Esophagus squamous epithelium (tissue), 5 donors: ENCODE measurements at regions not wholly inside any gene's neighbourhood (a gene's known extent, or its start where the extent isn't known, plus 50 kb on each side); places are given as distances from the start of the nearest gene placed in this dataset.
A peak's percentile ranks its signal among the peaks of the same experiment; 100 is the strongest.

Experiments used
- DNase-seq: peaks from one replicate; lab custom pipeline; 2025; lab: John Stamatoyannopoulos, UW
- H3K27ac ChIP-seq, 4 donors: fragments of 200-600 bp; sonication (generic); one replicate each; pipeline ENCODE4 v1.5.1; 2016 to 2019; ENCODE audit warnings: mild to moderate bottlenecking in 1 of 4
- H3K27me3 ChIP-seq, 4 donors: fragments of 200-600 bp; sonication (generic); 1 replicate in 3 of 4; 2 replicates in 1 of 4; pipeline versions ENCODE4 v1.5.1 to v1.6.0; 2017 to 2021; ENCODE audit warnings: antibody characterized with exemption in 1 of 4
- H3K36me3 ChIP-seq, 3 donors: fragments of 200-600 bp; sonication (generic); one replicate each; pipeline ENCODE4 v1.5.1; 2016 to 2019
- H3K4me1 ChIP-seq, 3 donors: fragments of 200-600 bp; sonication (generic); one replicate each; pipeline ENCODE4 v1.5.1; 2017 to 2019
- H3K4me3 ChIP-seq, 4 donors: fragments of 200-600 bp; sonication (generic); 1 replicate in 3 of 4; 2 replicates in 1 of 4; pipeline ENCODE4 v1.5.1; 2016 to 2019; ENCODE audit warnings: mild to moderate bottlenecking in 2 of 4, moderate library complexity in 1 of 4
- H3K9me3 ChIP-seq, 3 donors: fragments of 200-600 bp; sonication (generic); one replicate each; pipeline ENCODE4 v1.5.1; 2016 to 2019
- CTCF ChIP-seq, 6 experiments: fragments of 450-650 bp in 4 of 6; fragments of 200-600 bp in 2 of 6; sonication (generic) in 2 of 6; IDR thresholded peaks; one replicate each; pipeline ENCODE4 v1.5.1; 2016 to 2019; ENCODE audit warnings: antibody characterized with exemption in 6 of 6, mild to moderate bottlenecking in 4 of 6, moderate library complexity in 4 of 6
- POLR2A ChIP-seq, 4 donors: fragments of 450-650 bp; IDR thresholded peaks; one replicate each; pipeline ENCODE4 v1.6.1; 2017; ENCODE audit warnings: antibody characterized with exemption in 4 of 4, mild to moderate bottlenecking in 4 of 4, moderate library complexity in 3 of 4
- WGBS, 2 donors: methylation state at CpG; one replicate each; pipeline ENCODE4 v1.1.5; 2018; 5-methylcytosine and 5-hydroxymethylcytosine counted together
- intact Hi-C: fragments of 100-400 bp; cut with DNase I; formaldehyde crosslinking; loops from one replicate; pipeline ENCODE4 v1.15.0; 2022
- donor health status: DM: yes; HTN: yes; CAD: no.

- DNase-seq, result no peak
These were observed 537.0 kb upstream of the DIAPH2 start for GRCh38 chrX:96147681-96148080.

GRCh38 chrX:96170626-96171025, 514.0 kb upstream of the DIAPH2 start:
- intact Hi-C loops, result no loop called here
- WGBS, 2 donors, result 7 to 45% methylated on average over 1 of the region's 1 CpG
- TF ChIP-seq CTCF (IDR thresholded peaks at IDR 0.05), result no peak
- no peak for TF ChIP-seq POLR2A (IDR thresholded peaks at IDR 0.05)

More at GRCh38 chrX:96147681-96148080, 537.0 kb upstream of the DIAPH2 start:
- Histone ChIP-seq H3K4me3 (no peak overlapping the region), H3K27me3 (no peaks in the 10 kb centered on the region), H3K36me3 (no peaks in the 10 kb centered on the region), H3K4me1 (no peaks in the 10 kb centered on the region), H3K27ac (no peak overlapping the region), H3K9me3 (no peaks in the 10 kb centered on the region)
- intact Hi-C loops, result no loop called here
- no peak for TF ChIP-seq CTCF (IDR thresholded peaks at IDR 0.05)
- TF ChIP-seq POLR2A (IDR thresholded peaks at IDR 0.05), result no peak

GRCh38 chrX:96176921-96177320, 507.7 kb upstream of the DIAPH2 start:
- no peaks in the 10 kb centered on the region for H3K4me1 ChIP-seq
- H3K4me3 ChIP-seq, result no peak overlapping the region
- H3K27me3 ChIP-seq, result no peaks in the 10 kb centered on the region
- no peaks in the 10 kb centered on the region for H3K36me3 ChIP-seq
- no peaks in the 10 kb centered on the region for H3K9me3 ChIP-seq
- no peak overlapping the region for H3K27ac ChIP-seq
- no peak for TF ChIP-seq CTCF (IDR thresholded peaks at IDR 0.05)
- TF ChIP-seq POLR2A (IDR thresholded peaks at IDR 0.05), result no peak
- no peak for DNase-seq
- intact Hi-C loops, result no loop called here
- 42 to 51% methylated on average over 2 to 3 of the region's 3 CpGs for WGBS, 2 donors

More at GRCh38 chrX:96170626-96171025, 514.0 kb upstream of the DIAPH2 start:
- Histone ChIP-seq H3K9me3 (no peaks in the 10 kb centered on the region), H3K36me3 (no peaks in the 10 kb centered on the region), H3K4me3 (no peak overlapping the region), H3K27ac (no peak overlapping the region), H3K27me3 (no peaks in the 10 kb centered on the region), H3K4me1 (no peaks in the 10 kb centered on the region)
- DNase-seq, result no peak

GRCh38 chrX:96181605-96182004, 503.0 kb upstream of the DIAPH2 start:
- no peak for TF ChIP-seq CTCF (IDR thresholded peaks at IDR 0.05)
- no peak for TF ChIP-seq POLR2A (IDR thresholded peaks at IDR 0.05)
- no peak for DNase-seq
- intact Hi-C loops, result no loop called here
- Histone ChIP-seq H3K4me1 (no peaks in the 10 kb centered on the region), H3K4me3 (no peak overlapping the region), H3K9me3 (no peaks in the 10 kb centered on the region), H3K27me3 (no peaks in the 10 kb centered on the region), H3K27ac (no peak overlapping the region), H3K36me3 (no peaks in the 10 kb centered on the region)
- 57 to 80% methylated on average over 3 to 4 of the region's 4 CpGs for WGBS, 2 donors

- Histone ChIP-seq H3K27me3 (no peaks in the 10 kb centered on the region), H3K36me3 (no peaks in the 10 kb centered on the region), H3K9me3 (no peaks in the 10 kb centered on the region), H3K4me1 (no peaks in the 10 kb centered on the region), H3K27ac (no peak overlapping the region), H3K4me3 (no peak overlapping the region)
- TF ChIP-seq POLR2A (IDR thresholded peaks at IDR 0.05) (no peak), CTCF (IDR thresholded peaks at IDR 0.05) (peak in 5 of 6 experiments; percentile 27 to 72 (median 43))
- WGBS, 2 donors, result 60% methylated on average over 1 of the region's 1 CpG; no CpG with 5 or more reads in 1 of the 2 donors
- DNase-seq, result no peak
- intact Hi-C loops, result no loop called here
These were observed 502.3 kb upstream of the DIAPH2 start for GRCh38 chrX:96182366-96182765.
